GM12878 (cell line): ENCODE measurements at regions not wholly inside any gene's neighbourhood (a gene's known extent, or its start where the extent isn't known, plus 50 kb on each side); places are given as distances from the start of the nearest gene placed in this dataset.

Experiments
- ATAC-seq: fragments of 200-7000 bp; cut with Tn5 transposase; 3 replicates; pipeline ENCODE4 v1.9.1; 2020; ENCODE audit warnings: mild to moderate bottlenecking, moderate library complexity
- BruUV-seq: library from RNA; stranded (reverse); fragments of 400-500 nt; replicated peaks from 2 replicates; lab custom pipeline; 2021; lab: Mats Ljungman, UMichigan
- CTCF ChIA-PET: fragments of 300-600 bp; sonication (Branson Sonifier 250); formaldehyde crosslinking; extraction: SDS; loops from one replicate; lab custom pipeline; 2021; ENCODE audit warnings: inconsistent platforms; lab: Yijun Ruan, JAX
- POLR2A ChIA-PET: fragments of 350-600 bp; formaldehyde crosslinking; extraction: SDS; loops from one replicate; lab custom pipeline; 2021; ENCODE audit warnings: inconsistent platforms; lab: Charles Lee
- RAD21 ChIA-PET: fragments of 300-600 bp; sonication (Branson Sonifier 250); formaldehyde crosslinking; loops from one replicate; lab custom pipeline; 2023; ENCODE audit warnings: antibody characterized with exemption; ENCODE audit not compliant: unreplicated experiment; lab: Charles Lee
- SMC1A ChIA-PET: fragments of 300-600 bp; sonication (Branson Sonifier 250); formaldehyde crosslinking; loops from one replicate; lab custom pipeline; 2023; ENCODE audit not compliant: unreplicated experiment, uncharacterized antibody; lab: Charles Lee
- DNase-seq: peaks from one replicate; pipeline ENCODE4 v3.0.0-alpha.2; 2011; ENCODE audit warnings: low read depth, low spot score
- FAIRE-seq: peaks from 3 replicates; lab custom pipeline; 2011; peaks lifted over from hg19 to GRCh38; lab: Jason Lieb, UNC
- H2AFZ ChIP-seq: 2 replicates; pipeline ENCODE4 v1.6.0; 2011; ENCODE audit warnings: low read depth, low read length, control low read depth; ENCODE audit not compliant: control insufficient read depth
- H3K27ac ChIP-seq: 2 replicates; pipeline ENCODE4 v1.5.1; 2011; ENCODE audit warnings: control low read depth; ENCODE audit not compliant: control insufficient read depth, insufficient read depth
- H3K27me3 ChIP-seq, 2 experiments: replicated peaks in 1 of 2; 2 replicates each; pipeline versions ENCODE4 v1.6.0 to v1.6.1; 2011; ENCODE audit warnings: low read length in 1 of 2; ENCODE audit not compliant: control insufficient read depth in 2 of 2, insufficient read depth in 2 of 2
- H3K36me3 ChIP-seq, 2 experiments: 2 replicates each; pipeline ENCODE4 v1.5.1; 2011; ENCODE audit warnings: low read length in 1 of 2; ENCODE audit not compliant: control insufficient read depth in 2 of 2, insufficient read depth in 2 of 2
- H3K4me1 ChIP-seq: 2 replicates; pipeline ENCODE4 v1.6.1; 2011; ENCODE audit warnings: mild to moderate bottlenecking, low read length, moderate library complexity, mixed read lengths; ENCODE audit not compliant: control insufficient read depth, insufficient read depth
- H3K4me2 ChIP-seq: 2 replicates; pipeline ENCODE4 v1.6.0; 2011; ENCODE audit warnings: control low read depth; ENCODE audit not compliant: control insufficient read depth, insufficient read depth
- H3K4me3 ChIP-seq: fragments of 200-600 bp; sonication (generic); 2 replicates; pipeline ENCODE4 v1.5.1; 2016
- H3K79me2 ChIP-seq: 2 replicates; pipeline ENCODE4 v1.6.0; 2011; ENCODE audit warnings: low read length; ENCODE audit not compliant: control insufficient read depth, insufficient read depth
- H3K9ac ChIP-seq: 2 replicates; pipeline ENCODE4 v1.8.0; 2011; ENCODE audit warnings: low read length, control low read depth, mixed read lengths; ENCODE audit not compliant: control insufficient read depth, insufficient read depth
- H3K9me3 ChIP-seq: replicated peaks from 3 replicates; pipeline ENCODE4 v1.5.1; 2011; ENCODE audit warnings: mild to moderate bottlenecking, low read length; ENCODE audit not compliant: control insufficient read depth, insufficient read depth
- H4K20me1 ChIP-seq: 2 replicates; pipeline ENCODE4 v1.6.0; 2011; ENCODE audit not compliant: control insufficient read depth, insufficient read depth
- BMI1 ChIP-seq: fragments of 450-650 bp; IDR thresholded peaks from 2 replicates; pipeline ENCODE4 v1.6.1; 2016; ENCODE audit warnings: mild to moderate bottlenecking, moderate library complexity, borderline replicate concordance
- EP300 ChIP-seq, 2 experiments: fragments of 150-350 bp in 1 of 2; IDR thresholded peaks; 2 replicates each; pipeline ENCODE4 v1.6.1; 2011 to 2012; ENCODE audit warnings: low read depth in 2 of 2, low read length in 2 of 2, borderline replicate concordance in 1 of 2, improper control_type of control experiment in 1 of 2, inconsistent platforms in 1 of 2; ENCODE audit not compliant: control insufficient read depth in 1 of 2
- JUNB ChIP-seq: IDR thresholded peaks from 2 replicates; pipeline ENCODE4 v1.6.1; 2016; ENCODE audit warnings: antibody characterized with exemption, mild to moderate bottlenecking
- NBN ChIP-seq: fragments of 450-650 bp; IDR thresholded peaks from 2 replicates; pipeline ENCODE4 v1.6.1; 2016
- NFYB ChIP-seq: IDR thresholded peaks from 2 replicates; pipeline ENCODE4 v1.6.1; 2011; ENCODE audit warnings: low read depth, mild to moderate bottlenecking, low read length, improper control_type of control experiment, moderate library complexity; ENCODE audit not compliant: insufficient read depth
- POU2F2 ChIP-seq: IDR thresholded peaks from 3 replicates; pipeline ENCODE4 v1.6.1; 2011; ENCODE audit warnings: low read depth, mild to moderate bottlenecking, low read length, borderline replicate concordance
- SMAD1 ChIP-seq: fragments of 450-650 bp; IDR thresholded peaks from 2 replicates; pipeline ENCODE4 v1.6.1; 2018; ENCODE audit warnings: mild to moderate bottlenecking, low read depth; ENCODE audit not compliant: partially characterized antibody
- ZNF24 ChIP-seq: fragments of 450-650 bp; IDR thresholded peaks from 2 replicates; pipeline ENCODE4 v1.6.1; 2017; ENCODE audit warnings: antibody characterized with exemption, mild to moderate bottlenecking
- WGBS: methylation state at CpG from one replicate; pipeline ENCODE4 v1.1.6; 2016; ENCODE audit warnings: low lambda C conversion rate; ENCODE audit not compliant: insufficient replicate concordance, insufficient coverage; ENCODE audit errors: missing lambda C conversion rate; 5-methylcytosine and 5-hydroxymethylcytosine counted together
- in situ Hi-C: fragments of 300-500 bp; cut with MboI; formaldehyde crosslinking; loops from 9 replicates; pipeline ENCODE4 v1.14.3; 2018; ENCODE audit warnings: mixed read lengths
- intact Hi-C: fragments of 100-400 bp; cut with micrococcal nuclease; formaldehyde crosslinking; loops from one replicate; pipeline ENCODE4 v1.14.2; 2022; ENCODE audit not compliant: unreplicated experiment
- TF ChIP-seq, protein P1 (sequence below): IDR thresholded peaks from 2 replicates; pipeline ENCODE4 v1.6.1; 2011; ENCODE audit warnings: borderline replicate concordance, low read depth, mild to moderate bottlenecking, moderate library complexity, low read length; ENCODE audit not compliant: insufficient read depth, poor library complexity, severe bottlenecking
- TF ChIP-seq, protein P2 (sequence below): fragments of 450-650 bp; conservative IDR thresholded peaks from 2 replicates; pipeline ENCODE4 v1.6.1; 2017; ENCODE audit warnings: mild to moderate bottlenecking, moderate library complexity
- TF ChIP-seq, protein P3 (sequence below): IDR thresholded peaks from 2 replicates; pipeline ENCODE4 v1.6.1; 2012; ENCODE audit warnings: improper control_type of control experiment, low read depth, low read length; ENCODE audit not compliant: insufficient replicate concordance
- TF ChIP-seq, protein P4 (sequence below): IDR thresholded peaks from 2 replicates; pipeline ENCODE4 v1.6.1; 2011; ENCODE audit warnings: low read depth, low read length, improper control_type of control experiment, borderline replicate concordance

DNA sequence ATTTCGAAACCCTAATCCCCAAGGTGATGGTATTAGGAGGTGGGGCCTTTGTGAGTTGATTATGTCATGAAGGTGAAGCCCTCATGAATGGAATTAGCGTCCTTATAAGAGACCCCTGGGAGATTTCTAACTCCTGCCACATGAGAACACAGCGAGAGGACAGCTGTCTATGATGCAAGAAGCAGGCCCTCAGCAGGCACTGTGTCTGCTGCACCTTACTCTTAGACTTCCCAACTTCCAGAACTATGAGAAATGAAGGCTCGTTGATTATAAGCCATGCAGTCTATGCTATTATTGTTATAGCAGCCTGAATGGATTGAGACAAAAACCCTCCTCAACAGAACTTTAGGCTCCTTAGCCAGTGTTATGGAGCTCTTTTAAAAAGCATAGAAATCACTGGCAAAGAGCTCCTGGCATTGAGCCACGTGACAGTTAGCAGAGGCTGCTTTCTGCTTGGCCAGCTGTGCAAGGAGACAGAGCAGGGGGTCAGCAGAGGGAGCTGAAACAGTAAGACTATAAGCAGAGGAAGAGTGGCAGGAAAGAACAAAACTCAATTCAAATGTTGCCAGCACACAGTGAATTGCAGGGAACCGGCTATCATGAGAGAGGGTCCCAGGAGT is 219.2 kb upstream of the FAT1 start:
- ChIA-PET SMC1A (no interaction called here), POLR2A (no interaction called here), CTCF (no interaction called here), RAD21 (no interaction called here)
- no peaks in the 10 kb centered on the region for H3K9me3 ChIP-seq
- H3K4me3 ChIP-seq: no peak overlapping the region
- no peak overlapping the region for H3K4me2 ChIP-seq
- no peaks in the 10 kb centered on the region for H3K4me1 ChIP-seq
- H3K79me2 ChIP-seq: no peaks in the 10 kb centered on the region
- in situ Hi-C loops (no loop called here), intact Hi-C loops (no loop called here)
- no peaks in the 10 kb centered on the region for H4K20me1 ChIP-seq
- WGBS: 2% methylated on average over 6 of the region's 6 CpGs
- BruUV-seq: no TSS peak
- no peak overlapping the region for H3K9ac ChIP-seq
- H2AFZ ChIP-seq: no peak overlapping the region
- FAIRE-seq (no peak), ATAC-seq (no peak), DNase-seq (no peak)
- H3K27me3 ChIP-seq: no peaks in the 10 kb centered on the region
- no peaks in the 10 kb centered on the region for H3K36me3 ChIP-seq
- H3K27ac ChIP-seq: no peak overlapping the region
- TF ChIP-seq POU2F2 (no peak), NBN (no peak), NFYB (no peak), SMAD1 (no peak), EP300 (IDR thresholded peaks at IDR 0.05; ENCODE audit: borderline replicate concordance in 1 of 2, control insufficient read depth in 1 of 2, low read depth in 2 of 2, low read length in 2 of 2) (no peak), ZNF24 (no peak), BMI1 (no peak), JUNB (no peak)
- TF ChIP-seq, protein P1, sequence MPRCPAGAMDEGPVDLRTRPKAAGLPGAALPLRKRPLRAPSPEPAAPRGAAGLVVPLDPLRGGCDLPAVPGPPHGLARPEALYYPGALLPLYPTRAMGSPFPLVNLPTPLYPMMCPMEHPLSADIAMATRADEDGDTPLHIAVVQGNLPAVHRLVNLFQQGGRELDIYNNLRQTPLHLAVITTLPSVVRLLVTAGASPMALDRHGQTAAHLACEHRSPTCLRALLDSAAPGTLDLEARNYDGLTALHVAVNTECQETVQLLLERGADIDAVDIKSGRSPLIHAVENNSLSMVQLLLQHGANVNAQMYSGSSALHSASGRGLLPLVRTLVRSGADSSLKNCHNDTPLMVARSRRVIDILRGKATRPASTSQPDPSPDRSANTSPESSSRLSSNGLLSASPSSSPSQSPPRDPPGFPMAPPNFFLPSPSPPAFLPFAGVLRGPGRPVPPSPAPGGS: no peak
- TF ChIP-seq, protein P2, sequence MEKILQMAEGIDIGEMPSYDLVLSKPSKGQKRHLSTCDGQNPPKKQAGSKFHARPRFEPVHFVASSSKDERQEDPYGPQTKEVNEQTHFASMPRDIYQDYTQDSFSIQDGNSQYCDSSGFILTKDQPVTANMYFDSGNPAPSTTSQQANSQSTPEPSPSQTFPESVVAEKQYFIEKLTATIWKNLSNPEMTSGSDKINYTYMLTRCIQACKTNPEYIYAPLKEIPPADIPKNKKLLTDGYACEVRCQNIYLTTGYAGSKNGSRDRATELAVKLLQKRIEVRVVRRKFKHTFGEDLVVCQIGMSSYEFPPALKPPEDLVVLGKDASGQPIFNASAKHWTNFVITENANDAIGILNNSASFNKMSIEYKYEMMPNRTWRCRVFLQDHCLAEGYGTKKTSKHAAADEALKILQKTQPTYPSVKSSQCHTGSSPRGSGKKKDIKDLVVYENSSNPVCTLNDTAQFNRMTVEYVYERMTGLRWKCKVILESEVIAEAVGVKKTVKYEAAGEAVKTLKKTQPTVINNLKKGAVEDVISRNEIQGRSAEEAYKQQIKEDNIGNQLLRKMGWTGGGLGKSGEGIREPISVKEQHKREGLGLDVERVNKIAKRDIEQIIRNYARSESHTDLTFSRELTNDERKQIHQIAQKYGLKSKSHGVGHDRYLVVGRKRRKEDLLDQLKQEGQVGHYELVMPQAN: no peak
- TF ChIP-seq, protein P3, sequence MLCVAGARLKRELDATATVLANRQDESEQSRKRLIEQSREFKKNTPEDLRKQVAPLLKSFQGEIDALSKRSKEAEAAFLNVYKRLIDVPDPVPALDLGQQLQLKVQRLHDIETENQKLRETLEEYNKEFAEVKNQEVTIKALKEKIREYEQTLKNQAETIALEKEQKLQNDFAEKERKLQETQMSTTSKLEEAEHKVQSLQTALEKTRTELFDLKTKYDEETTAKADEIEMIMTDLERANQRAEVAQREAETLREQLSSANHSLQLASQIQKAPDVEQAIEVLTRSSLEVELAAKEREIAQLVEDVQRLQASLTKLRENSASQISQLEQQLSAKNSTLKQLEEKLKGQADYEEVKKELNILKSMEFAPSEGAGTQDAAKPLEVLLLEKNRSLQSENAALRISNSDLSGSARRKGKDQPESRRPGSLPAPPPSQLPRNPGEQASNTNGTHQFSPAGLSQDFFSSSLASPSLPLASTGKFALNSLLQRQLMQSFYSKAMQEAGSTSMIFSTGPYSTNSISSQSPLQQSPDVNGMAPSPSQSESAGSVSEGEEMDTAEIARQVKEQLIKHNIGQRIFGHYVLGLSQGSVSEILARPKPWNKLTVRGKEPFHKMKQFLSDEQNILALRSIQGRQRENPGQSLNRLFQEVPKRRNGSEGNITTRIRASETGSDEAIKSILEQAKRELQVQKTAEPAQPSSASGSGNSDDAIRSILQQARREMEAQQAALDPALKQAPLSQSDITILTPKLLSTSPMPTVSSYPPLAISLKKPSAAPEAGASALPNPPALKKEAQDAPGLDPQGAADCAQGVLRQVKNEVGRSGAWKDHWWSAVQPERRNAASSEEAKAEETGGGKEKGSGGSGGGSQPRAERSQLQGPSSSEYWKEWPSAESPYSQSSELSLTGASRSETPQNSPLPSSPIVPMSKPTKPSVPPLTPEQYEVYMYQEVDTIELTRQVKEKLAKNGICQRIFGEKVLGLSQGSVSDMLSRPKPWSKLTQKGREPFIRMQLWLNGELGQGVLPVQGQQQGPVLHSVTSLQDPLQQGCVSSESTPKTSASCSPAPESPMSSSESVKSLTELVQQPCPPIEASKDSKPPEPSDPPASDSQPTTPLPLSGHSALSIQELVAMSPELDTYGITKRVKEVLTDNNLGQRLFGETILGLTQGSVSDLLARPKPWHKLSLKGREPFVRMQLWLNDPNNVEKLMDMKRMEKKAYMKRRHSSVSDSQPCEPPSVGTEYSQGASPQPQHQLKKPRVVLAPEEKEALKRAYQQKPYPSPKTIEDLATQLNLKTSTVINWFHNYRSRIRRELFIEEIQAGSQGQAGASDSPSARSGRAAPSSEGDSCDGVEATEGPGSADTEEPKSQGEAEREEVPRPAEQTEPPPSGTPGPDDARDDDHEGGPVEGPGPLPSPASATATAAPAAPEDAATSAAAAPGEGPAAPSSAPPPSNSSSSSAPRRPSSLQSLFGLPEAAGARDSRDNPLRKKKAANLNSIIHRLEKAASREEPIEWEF: no peak
- TF ChIP-seq, protein P4, sequence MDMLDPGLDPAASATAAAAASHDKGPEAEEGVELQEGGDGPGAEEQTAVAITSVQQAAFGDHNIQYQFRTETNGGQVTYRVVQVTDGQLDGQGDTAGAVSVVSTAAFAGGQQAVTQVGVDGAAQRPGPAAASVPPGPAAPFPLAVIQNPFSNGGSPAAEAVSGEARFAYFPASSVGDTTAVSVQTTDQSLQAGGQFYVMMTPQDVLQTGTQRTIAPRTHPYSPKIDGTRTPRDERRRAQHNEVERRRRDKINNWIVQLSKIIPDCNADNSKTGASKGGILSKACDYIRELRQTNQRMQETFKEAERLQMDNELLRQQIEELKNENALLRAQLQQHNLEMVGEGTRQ: no peak
